ENCODE measurements at regions not wholly inside any gene's neighbourhood (a gene's known extent, or its start where the extent isn't known, plus 50 kb on each side); places are given as distances from the start of the nearest gene placed in this dataset.

- H3K27me3 Mint-ChIP-seq (ENCODE audit: low read depth, poor library complexity), result peaks cover 41% of the 10 kb centered on the region
- DNase-seq, result no peak
- peaks cover 62% of the 10 kb centered on the region for H3K4me1 Mint-ChIP-seq
- no peaks in the 10 kb centered on the region for H3K9me3 Mint-ChIP-seq
- TF ChIP-seq, protein P1, sequence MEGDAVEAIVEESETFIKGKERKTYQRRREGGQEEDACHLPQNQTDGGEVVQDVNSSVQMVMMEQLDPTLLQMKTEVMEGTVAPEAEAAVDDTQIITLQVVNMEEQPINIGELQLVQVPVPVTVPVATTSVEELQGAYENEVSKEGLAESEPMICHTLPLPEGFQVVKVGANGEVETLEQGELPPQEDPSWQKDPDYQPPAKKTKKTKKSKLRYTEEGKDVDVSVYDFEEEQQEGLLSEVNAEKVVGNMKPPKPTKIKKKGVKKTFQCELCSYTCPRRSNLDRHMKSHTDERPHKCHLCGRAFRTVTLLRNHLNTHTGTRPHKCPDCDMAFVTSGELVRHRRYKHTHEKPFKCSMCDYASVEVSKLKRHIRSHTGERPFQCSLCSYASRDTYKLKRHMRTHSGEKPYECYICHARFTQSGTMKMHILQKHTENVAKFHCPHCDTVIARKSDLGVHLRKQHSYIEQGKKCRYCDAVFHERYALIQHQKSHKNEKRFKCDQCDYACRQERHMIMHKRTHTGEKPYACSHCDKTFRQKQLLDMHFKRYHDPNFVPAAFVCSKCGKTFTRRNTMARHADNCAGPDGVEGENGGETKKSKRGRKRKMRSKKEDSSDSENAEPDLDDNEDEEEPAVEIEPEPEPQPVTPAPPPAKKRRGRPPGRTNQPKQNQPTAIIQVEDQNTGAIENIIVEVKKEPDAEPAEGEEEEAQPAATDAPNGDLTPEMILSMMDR (IDR thresholded peaks at IDR 0.05), result no peak
- H3K36me3 Mint-ChIP-seq (ENCODE audit: low read depth), result peaks cover under 1% of the 10 kb centered on the region
- no peak overlapping the region for H3K27ac Mint-ChIP-seq
- no peak overlapping the region for H3K4me3 Mint-ChIP-seq
Observed at GRCh38 chr2:120805011-120805410, 69.3 kb downstream of the GLI2 start.

DNA sequence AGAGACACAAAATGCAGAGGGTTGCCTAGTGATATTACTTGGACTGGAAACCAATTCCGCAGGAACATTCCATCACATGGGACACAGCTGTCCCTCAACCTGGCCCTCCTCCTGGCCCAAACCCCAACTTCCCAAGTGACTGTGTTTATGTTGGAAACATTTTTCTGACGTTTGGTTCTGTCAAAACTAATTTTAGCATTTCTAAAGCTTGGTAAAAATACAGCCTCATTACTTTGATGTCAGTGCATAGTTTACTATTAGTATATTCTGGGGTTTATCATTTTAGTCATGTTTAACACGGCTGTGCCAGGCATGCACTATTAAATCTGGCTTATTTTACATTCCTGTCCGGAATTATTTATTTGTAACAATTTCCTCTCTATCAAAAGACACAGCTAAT lies 69.9 kb downstream of the GLI2 start:
- H3K4me3 Mint-ChIP-seq, result no peak overlapping the region
- H3K36me3 Mint-ChIP-seq (ENCODE audit: low read depth), result no peaks in the 10 kb centered on the region
- H3K27me3 Mint-ChIP-seq (ENCODE audit: low read depth, poor library complexity), result peaks cover 40% of the 10 kb centered on the region
- TF ChIP-seq, protein P1 (IDR thresholded peaks at IDR 0.05), result no peak
- H3K27ac Mint-ChIP-seq, result no peak overlapping the region
- DNase-seq, result no peak
- H3K9me3 Mint-ChIP-seq, result no peaks in the 10 kb centered on the region
- peaks cover 65% of the 10 kb centered on the region for H3K4me1 Mint-ChIP-seq

- H3K27ac Mint-ChIP-seq, result no peak overlapping the region
- DNase-seq, result no peak
- no peak overlapping the region for H3K4me3 Mint-ChIP-seq
- H3K27me3 Mint-ChIP-seq (ENCODE audit: low read depth, poor library complexity), result peaks cover 36% of the 10 kb centered on the region
- peaks cover 49% of the 10 kb centered on the region for H3K4me1 Mint-ChIP-seq
- H3K36me3 Mint-ChIP-seq (ENCODE audit: low read depth), result peaks cover 2% of the 10 kb centered on the region
- H3K9me3 Mint-ChIP-seq, result no peaks in the 10 kb centered on the region
- TF ChIP-seq, protein P1 (IDR thresholded peaks at IDR 0.05), result no peak
Observed at GRCh38 chr2:120807751-120808150, 72.1 kb downstream of the GLI2 start.

- no peaks in the 10 kb centered on the region for H3K9me3 Mint-ChIP-seq
- TF ChIP-seq, protein P1 (IDR thresholded peaks at IDR 0.05), result no peak
- H3K27me3 Mint-ChIP-seq (ENCODE audit: low read depth, poor library complexity), result peaks cover 38% of the 10 kb centered on the region
- peaks cover 12% of the 10 kb centered on the region for H3K36me3 Mint-ChIP-seq (ENCODE audit: low read depth)
- H3K4me1 Mint-ChIP-seq, result peaks cover 35% of the 10 kb centered on the region
- no peak overlapping the region for H3K4me3 Mint-ChIP-seq
- DNase-seq, result no peak
- no peak overlapping the region for H3K27ac Mint-ChIP-seq
Observed at GRCh38 chr2:120809151-120809550, 73.5 kb downstream of the GLI2 start.

- Mint-ChIP-seq H3K4me1 (peaks cover 28% of the 10 kb centered on the region), H3K9me3 (no peaks in the 10 kb centered on the region), H3K4me3 (no peak overlapping the region), H3K36me3 (ENCODE audit: low read depth) (peaks cover 12% of the 10 kb centered on the region), H3K27me3 (ENCODE audit: low read depth, poor library complexity) (peaks cover 39% of the 10 kb centered on the region), H3K27ac (no peak overlapping the region)
- no peak for DNase-seq
- TF ChIP-seq, protein P1 (IDR thresholded peaks at IDR 0.05), result no peak
Observed at GRCh38 chr2:120809609-120810440, 74.2 kb downstream of the GLI2 start.

DNA sequence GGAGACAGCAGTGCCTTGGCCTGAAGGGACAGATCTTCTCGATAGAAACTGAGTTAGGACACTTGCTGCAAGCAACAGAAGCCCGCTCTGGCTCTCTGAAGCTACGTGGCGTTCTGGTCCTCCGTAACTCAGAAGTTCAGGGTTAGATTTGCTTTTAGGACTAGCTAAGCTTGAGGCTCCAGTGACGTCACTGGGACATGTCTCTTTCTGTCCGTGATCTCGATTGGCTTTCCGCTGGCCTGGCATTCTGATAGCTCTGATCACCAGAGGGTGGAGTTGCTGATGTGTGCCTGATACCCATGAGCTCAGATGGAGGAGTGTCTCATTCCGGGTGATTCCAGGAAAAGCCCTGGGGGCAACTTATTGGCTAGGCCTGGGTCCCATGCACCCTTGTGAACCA lies 75.0 kb downstream of the GLI2 start:
- H3K27me3 Mint-ChIP-seq (ENCODE audit: low read depth, poor library complexity), result peaks cover 43% of the 10 kb centered on the region
- H3K4me1 Mint-ChIP-seq, result peaks cover 23% of the 10 kb centered on the region
- H3K9me3 Mint-ChIP-seq, result no peaks in the 10 kb centered on the region
- H3K27ac Mint-ChIP-seq, result no peak overlapping the region
- no peak for DNase-seq
- no peak overlapping the region for H3K4me3 Mint-ChIP-seq
- TF ChIP-seq, protein P1 (IDR thresholded peaks at IDR 0.05), result no peak
- H3K36me3 Mint-ChIP-seq (ENCODE audit: low read depth), result peaks cover 12% of the 10 kb centered on the region
